ENCODE measurements at regions not wholly inside any gene's neighbourhood (a gene's known extent, or its start where the extent isn't known, plus 50 kb on each side); places are given as distances from the start of the nearest gene placed in this dataset.

- TF ChIP-seq SAP30 (IDR thresholded peaks at IDR 0.05; ENCODE audit: insufficient read depth, insufficient replicate concordance, low read length), result no peak
Measured at GRCh38 chr6:96725296-96725695, 112.0 kb downstream of the GPR63 start (continued).
